HT-29 (cell line): ENCODE measurements at regions not wholly inside any gene's neighbourhood (a gene's known extent, or its start where the extent isn't known, plus 50 kb on each side); places are given as distances from the start of the nearest gene placed in this dataset.

Source experiments
- DNase-seq: peaks from one replicate; pipeline ENCODE4 v3.0.0-alpha.2; 2015; ENCODE audit warnings: low spot score

DNA sequence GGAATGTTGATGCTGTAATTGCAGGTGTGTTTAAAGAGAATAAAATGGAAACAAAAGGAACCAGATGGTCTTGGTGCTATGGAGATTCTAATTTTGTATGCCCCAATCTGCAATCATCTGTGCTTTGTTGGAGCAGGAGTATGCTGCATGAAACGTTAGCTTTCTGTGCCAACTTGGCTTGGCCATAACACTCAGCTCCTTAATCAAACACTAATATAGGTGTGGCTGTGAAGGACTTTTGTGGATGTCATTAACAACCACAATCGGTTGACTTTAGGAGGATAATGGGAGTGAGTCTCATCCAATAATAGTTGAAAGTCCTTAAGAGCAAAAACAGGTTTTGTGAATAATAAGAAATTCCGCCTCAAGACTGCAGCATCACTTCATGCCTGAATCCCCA lies 399.2 kb downstream of the NLGN4X start:
- DNase-seq, result no peak

- no peak for DNase-seq
Measured at GRCh38 chrX:5829060-5829459, 399.6 kb downstream of the NLGN4X start.

DNA sequence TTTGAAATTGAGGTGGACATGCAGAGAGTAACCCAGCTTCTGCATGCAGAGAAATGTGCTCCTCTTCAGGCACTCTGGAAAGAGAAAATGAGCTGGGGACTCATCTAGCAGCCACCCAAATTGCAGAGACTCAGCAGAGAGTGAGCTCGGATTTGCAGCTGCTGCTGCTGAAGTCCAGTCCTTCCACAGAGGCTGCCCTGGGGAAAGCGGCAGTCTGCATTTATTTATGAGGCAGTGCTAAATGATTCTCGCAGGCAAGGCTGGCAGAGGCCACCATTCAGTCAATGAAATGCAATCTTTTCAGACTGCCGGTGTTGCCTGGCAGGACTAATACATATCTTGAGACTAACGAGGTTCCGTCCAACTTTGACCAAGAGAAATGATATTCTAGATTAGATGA lies 404.8 kb downstream of the NLGN4X start:
- DNase-seq, result no peak

DNA sequence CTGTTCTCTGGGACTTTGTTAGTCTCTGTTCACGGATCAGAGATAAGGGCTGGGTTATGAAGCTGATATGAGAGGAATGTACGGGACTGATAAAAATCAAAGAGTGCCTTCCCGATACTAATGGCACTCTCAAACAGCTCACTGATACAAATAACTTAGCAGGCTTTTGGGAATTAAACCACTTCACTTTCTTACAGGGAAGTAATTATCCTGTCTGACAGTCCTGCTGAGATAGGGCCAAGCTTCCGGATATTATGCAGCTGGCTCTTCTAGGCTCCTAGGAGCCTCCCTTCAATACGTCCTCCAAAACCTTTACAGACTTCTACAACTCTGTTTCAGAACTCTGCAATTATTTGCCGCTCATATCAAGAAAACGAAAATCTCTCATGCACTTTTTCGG lies 418.0 kb downstream of the NLGN4X start:
- DNase-seq, result no peak

DNA sequence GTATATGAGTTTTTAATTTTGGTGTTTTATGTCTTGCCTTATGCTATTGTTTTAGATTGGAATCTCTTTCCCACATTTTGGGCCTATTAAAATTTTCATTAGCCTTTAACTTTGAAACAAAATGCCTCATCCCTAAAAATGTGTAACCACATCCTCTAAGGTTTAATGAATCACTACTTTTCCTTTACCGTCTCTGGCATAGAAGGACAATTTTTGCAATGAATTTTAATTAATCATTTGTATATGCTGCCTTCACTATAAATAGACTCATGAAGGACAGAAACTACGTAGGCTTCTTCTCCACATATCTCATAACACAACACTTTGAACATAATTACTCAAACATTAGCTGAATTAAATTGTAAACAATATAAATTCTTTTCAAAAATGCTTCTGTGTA lies 421.5 kb downstream of the NLGN4X start:
- DNase-seq, result no peak

DNA sequence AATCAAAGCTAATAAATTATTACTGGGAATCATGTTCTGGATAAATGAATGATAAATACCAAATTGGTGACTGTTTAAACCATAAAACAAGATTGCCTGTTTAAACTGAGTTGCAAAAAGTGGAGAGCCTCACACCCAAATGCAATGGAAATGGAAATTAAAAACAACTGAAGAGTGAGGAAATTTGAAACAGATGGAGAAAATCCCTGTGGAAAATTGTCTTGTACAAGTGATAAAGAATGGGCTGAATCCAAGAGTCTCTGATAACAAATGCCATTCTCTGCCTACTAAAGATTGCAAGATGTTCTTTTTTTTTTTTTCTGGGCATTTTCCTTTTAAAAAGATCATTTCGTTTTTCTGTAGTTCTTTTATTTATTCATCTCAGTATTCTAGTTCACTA lies 426.3 kb downstream of the NLGN4X start:
- DNase-seq, result no peak

DNA sequence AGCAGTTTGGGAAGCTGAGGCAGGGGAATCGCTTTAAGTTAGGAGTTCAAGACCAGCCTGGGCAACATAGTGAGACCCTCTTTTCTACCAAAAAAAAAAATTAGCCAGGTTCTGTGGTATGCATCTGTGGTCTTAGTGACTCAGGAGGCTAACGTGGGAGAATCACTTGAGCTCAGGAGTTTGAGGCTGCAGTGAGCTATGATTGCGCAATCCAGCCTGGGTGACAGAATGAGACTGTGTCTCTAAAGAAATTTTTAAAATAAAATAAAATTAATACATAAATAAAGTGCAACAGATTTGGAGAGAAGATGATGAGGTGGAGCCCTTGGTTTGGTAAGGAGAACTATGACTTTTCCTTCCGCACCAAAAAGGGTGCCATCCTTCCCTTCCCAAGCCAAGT lies 436.9 kb downstream of the NLGN4X start:
- no peak for DNase-seq

- no peak for DNase-seq
Measured at GRCh38 chrX:5788910-5789309, 439.8 kb downstream of the NLGN4X start.

- no peak for DNase-seq
Measured at GRCh38 chrX:5780821-5781220, 447.8 kb downstream of the NLGN4X start.

- no peak for DNase-seq
Measured at GRCh38 chrX:5775846-5776430, 452.7 kb downstream of the NLGN4X start.

- no peak for DNase-seq
Measured at GRCh38 chrX:5774446-5774845, 454.2 kb downstream of the NLGN4X start.

DNA sequence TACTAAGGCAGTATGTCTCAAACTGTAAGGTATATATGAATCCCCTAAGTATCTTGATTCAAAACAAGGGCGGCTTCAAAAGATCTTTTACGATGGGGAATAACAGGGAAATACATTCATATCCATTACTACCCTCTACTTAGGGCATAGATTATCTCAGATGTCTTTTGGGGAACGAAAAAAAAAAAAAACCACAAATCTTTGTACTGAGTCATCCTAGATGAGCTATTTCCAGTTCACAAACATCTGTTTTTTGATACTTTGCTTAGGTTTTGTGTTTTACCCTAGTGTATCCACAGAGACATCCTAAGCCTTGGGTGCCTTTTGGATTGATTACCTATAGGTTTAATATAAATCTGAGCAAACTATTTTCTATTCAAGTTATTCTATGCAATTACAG lies 457.2 kb downstream of the NLGN4X start:
- no peak for DNase-seq

DNA sequence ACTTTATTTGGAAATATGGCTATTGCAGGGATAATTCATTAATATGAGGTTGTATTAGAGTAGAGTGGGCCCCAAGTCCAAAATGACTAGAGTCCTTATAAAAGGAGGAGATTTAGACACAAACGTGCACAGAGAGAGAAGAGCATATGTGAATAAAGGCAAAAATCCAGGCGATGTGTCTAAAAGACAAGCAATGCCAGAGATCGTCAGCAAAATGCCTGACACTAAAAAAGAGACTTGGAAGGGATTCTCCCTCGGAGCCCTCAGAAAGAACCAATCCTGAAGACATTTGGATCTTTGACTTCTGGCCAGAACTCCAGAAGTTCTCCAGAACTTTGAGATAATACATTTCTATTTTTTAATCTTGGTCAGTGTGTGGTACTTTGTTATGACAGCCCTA lies 472.1 kb downstream of the NLGN4X start:
- no peak for DNase-seq

- no peak for DNase-seq
Measured at GRCh38 chrX:5753291-5753690, 475.4 kb downstream of the NLGN4X start.

DNA sequence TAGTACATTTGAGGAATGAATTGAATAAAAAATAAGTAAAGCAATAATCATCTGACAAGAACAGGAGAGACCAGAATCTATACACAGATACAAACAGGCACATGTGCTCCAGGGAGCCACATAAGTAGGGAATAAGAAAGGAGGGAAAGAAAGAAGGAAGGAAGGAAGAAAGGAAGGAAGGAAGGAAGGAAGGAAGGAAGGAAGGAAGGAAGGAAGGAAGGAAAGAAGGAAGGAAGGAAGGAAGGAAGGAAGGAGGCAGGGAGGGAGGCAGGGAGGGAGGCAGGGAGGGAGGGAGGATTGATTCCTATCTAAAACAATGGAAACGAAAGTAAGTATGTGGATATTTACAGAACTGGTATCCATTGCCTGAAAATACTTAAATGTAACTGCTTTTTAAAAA lies 475.8 kb downstream of the NLGN4X start:
- no peak for DNase-seq

GRCh38 chrX:5748586-5749150 lies 480.0 kb downstream of the NLGN4X start:
- no peak for DNase-seq

- no peak for DNase-seq
Measured at GRCh38 chrX:5746231-5746630, 482.4 kb downstream of the NLGN4X start.

- DNase-seq, result no peak
Measured at GRCh38 chrX:5733501-5733900, 495.2 kb downstream of the NLGN4X start.

DNA sequence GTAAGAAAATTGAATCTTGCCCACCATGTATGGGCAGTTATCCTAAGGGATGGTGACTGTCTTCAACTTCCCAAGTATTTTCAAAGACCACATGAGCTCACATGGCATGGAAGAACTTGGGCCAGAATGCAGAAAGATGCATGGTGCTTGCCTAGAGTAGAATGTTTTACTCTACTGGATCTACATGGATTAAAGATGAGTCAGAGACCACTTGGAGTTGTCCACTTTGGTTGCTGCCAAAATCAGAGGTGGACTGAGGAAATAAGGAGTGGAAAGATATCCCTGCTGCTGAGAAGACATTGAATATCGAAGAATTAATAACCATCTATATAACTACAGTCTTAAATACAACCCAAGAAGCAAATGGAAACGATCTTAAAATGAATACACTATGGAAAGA lies 498.1 kb downstream of the NLGN4X start:
- DNase-seq, result no peak

- DNase-seq, result no peak
Measured at GRCh38 chrX:5726224-5726623, 502.4 kb downstream of the NLGN4X start.

GRCh38 chrX:5724123-5724522 lies 504.5 kb downstream of the NLGN4X start:
- no peak for DNase-seq

DNA sequence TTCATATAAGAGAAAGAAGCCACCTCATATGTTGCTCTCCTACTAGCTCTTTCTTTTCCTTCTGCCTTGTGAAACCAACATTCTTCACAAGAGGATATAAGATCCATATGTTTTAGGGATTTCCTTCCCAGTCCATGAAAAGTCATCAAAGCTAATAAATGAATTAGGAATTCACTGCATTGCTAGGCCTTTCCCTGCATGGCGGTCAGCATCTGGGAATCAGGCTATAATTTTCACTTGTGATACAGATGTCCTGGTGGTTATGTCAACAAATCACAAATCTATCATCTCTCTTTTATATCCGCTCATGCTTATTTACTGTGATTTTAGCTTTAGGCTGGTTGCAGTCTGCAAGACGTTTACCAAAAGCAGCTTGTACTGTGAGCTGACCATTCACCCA lies 510.0 kb downstream of the NLGN4X start:
- no peak for DNase-seq

- no peak for DNase-seq
Measured at GRCh38 chrX:5716666-5717065, 512.0 kb downstream of the NLGN4X start.

GRCh38 chrX:5708251-5708650 lies 520.4 kb downstream of the NLGN4X start:
- no peak for DNase-seq
